ENCODE measurements at regions not wholly inside any gene's neighbourhood (a gene's known extent, or its start where the extent isn't known, plus 50 kb on each side); places are given as distances from the start of the nearest gene placed in this dataset.

DNA sequence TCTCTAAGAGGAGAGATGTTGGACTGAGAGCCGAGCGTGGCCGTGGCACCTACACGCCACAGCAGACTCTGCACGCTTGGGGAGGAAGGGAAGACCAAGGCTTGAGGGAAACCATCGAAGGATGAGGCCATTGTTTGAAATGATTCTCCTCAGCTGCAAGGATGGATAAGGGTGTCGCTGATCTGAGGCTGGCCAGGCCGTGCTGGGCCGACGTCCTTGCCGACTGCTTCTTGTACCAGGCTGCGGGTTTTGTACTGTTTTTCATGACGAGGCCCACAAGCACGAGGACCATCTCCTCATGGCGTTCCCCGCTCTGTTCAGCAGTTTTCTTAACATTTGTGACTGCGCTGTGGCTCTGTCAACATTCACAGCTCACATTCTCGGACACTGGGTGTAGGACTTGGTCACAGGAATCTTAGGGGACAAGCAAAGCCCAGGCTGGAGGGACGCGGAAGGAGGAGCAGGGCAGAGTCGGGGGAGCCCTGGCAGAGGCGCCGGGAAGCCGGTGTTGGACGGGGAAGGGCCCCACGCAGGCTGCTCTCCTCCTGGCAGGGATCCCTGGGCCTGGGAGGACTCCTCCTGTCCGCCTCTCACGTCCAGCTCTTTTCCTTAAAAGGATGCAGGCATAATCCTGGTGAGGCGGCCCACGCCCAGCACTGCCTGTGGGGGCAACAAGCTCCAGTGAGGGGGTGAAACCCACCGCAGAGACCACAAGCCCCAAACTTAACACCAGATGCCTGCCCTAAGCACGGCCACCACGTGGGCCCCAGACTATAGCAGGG is 259.0 kb upstream of the SALL3 start:
- FAIRE-seq = no peak

DNA sequence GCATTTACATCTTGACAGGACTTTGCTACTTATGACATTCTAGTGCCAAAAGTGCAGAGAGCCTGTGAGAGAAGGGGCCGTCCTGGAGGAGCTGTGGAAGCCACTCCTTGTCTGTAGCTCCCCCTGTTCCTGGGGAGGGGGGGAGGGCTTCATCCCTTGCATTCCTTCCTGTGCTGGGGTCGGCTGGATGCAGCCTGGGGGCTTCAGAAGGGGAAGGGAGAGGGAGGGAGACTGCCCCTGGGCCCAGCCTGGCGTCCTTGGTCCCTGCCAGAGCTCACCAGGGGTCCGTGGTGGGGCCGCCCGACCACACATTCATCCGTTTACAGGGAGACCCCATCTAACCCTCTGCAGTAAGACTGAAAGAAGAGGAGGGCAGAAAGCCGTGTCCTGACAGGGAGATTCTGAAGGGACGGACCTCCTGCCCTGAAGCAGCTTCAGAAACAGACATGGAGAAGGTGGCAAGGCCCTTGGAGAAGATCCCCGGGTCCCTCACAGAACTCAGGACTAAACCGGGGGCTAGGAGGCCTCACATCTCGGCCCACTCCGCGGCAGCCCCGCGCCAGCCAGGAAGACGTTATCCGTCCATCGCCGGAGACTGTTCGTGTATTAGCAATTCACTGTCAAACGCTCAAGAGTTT is 258.3 kb upstream of the SALL3 start:
- no peak for FAIRE-seq

DNA sequence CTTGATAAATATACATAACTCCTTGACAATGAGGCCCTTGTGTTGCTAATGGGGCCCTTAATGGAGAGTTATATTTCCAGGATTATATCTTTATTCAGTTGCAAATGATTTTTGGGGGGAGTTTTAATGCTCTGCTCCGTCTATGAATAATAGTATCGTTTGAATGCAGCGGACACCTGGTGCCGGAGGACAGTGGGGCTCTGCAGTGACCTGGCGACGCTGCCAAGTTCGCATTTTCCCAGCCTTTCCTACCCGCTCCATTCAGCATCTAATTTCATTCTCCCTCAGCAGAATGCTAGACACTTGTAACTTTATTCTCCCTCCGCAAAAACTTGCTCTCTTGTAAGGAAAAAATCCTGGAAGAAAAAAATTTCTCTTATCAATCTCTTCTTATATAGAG is 257.6 kb upstream of the SALL3 start:
- FAIRE-seq = no peak

DNA sequence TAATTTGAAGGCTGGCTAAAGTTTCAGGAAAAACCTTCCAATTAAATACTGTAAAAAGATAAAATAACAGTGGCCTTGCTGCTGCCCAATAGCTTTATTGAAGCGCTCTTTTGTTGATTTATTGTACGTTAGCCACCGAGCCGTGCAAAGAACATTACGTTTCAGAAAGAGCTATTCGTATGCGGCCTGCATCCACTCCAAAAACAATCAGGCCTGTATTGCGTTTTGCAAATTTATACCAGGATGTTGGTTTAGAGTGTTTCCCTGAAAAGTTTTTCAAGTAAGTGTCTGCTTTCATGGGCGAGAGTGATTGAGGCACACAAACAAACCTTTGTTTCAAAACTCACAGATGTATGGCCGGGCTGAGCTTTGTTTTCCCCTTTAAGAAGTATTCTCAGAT is 257.2 kb upstream of the SALL3 start:
- FAIRE-seq = no peak

DNA sequence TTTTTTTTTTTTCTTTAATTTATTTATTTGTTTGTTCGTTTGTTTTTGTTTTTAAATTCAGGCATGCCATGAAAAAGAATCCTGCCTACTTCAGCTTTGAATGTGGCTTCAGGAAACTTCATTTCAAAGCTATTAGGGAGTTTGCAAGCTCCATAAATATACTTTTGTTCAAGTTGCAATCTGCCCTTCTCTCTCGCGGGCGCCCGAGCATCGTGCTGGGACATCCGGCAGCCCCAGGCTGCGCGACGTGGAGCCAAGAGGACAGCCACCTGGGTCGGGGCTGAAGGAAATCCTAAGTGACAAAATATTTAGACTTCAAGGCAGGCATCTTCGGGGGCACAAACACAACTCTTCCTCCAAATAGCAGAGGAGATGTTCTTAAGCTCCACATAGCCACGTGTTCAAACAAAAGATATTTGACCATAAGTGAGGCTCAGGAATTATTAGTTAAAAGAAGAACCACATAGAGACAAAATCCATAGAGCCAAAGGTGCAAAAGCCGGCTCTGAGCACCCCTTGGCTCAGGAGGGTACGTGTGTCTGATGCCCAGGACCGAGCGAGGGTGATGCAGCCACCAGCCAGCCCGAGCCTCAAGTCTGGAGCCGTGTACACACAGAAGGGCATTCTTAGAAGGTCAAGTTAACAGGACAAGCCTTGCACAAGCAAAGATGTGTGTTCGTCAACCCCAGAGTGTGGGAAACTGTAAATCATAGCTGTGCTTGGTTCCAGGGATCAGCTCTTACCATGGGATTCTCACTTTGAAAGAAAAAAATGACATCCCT is 256.5 kb upstream of the SALL3 start:
- no peak for FAIRE-seq

DNA sequence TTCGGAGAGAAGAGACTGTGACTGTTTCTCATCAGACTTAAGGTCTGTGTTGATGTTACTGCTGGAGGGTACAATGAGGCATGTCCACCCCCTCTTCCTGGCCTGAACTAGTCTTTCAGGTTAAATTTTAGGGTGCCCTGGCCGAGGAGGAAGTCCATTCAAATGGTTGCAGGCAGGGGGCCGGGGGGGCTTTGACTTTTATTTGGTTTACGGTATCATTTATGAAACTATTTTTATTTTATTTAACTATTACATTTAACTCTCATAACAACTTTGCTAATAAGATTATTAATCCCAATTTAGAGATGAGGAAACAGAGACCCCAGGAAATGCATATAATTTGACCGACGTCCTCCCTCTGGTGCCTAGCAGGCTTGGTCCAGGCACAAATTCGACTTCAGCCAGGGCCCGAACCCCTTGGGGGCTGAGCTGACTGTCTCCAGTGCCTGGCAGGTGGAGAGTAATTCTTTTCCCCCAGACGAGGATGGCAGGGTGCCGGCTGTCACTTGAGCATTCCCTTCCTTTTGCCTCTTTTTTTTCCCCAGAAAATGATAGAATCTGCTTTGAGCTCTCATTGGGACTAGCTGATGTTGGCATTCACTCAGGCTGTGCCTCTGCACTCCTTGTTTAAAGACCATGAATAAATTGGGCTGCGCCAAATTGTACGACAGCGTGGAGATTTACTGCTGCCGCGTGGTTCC is 255.3 kb upstream of the SALL3 start:
- FAIRE-seq = no peak

DNA sequence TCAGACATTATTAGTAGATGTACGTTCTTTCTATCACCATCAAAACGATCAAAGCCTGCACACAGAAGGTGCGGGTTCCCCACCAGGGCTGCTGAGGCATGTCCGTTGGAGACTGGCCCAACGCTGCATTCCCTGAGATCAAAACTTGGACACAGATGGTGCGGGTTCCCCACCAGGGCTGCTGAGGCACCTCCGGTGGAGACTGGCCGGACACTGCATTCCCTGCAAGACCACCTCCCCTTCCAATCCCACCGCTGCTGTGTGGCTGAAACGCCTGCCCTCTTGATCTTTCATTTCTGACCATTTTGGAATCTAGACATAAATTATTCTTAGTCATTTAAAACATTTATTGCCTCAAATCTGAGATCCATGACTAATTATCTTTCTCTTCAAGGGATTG is 254.2 kb upstream of the SALL3 start:
- FAIRE-seq = no peak

DNA sequence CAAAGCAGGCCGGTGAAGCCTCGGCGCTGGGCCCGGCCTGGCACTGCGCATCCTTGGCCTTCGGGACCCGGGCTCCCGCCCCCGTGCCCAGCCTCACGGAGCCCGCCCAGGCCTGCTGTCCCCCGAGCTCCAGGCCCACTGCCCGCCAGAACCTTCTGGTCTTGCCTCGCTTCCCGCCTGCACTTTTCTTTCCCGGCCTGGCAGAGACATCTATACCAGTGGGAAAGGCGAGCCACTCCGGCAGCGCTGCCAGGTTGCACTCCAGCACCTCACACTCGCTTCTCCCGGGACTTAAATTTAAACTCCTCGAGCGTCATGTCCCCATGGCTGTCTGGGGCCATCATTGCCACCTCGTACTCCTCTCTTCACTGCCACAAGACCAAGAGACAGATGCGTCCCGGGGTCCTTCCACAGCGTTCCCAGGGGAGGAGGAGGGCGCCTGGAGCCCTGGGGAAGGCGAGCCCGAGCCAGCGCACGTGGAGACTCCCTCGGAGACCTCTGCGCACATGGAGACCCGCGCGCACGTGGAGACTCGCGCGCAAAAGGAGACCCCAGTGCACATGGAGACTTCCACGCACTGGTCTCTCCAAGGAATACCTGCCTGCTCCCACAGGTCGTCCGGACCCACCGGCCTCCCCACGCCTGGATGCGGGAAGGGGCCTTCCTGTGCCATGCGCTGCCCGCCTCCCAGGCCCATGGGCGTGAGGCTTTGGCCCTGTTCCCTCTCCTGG is 253.1 kb upstream of the SALL3 start:
- no peak for FAIRE-seq

DNA sequence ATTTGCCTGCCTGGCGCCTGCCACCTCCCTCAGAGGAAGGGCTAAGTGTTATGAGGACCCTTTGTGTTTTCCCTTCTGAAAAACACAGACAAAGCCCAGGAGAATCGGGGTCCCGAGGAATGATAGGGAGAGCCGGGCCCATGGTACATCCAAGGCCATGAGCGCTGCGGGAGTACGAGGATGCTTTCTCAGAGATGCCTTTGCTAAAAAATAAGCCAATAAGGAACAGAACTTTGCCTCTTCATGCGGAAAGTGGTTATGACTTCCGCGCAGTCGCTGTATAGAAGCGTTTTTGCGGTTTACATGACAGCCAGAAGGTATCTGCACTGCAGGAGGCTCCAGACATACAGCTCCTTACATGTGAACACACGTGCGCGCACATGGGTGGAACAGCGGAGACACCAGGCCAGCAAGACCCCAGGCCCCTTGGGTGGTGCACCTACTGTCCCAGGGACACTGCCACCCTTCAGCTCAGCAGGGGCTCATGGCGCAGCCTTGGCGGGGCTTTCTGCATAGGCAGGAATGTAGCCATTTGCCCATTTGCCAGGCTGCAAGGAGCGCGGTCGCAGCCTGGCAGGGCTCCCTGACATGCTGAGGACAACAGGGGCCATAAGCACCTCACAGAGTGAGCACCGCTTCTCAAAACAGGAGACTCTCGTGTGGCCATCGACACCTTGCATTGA is 252.4 kb upstream of the SALL3 start:
- FAIRE-seq = no peak

DNA sequence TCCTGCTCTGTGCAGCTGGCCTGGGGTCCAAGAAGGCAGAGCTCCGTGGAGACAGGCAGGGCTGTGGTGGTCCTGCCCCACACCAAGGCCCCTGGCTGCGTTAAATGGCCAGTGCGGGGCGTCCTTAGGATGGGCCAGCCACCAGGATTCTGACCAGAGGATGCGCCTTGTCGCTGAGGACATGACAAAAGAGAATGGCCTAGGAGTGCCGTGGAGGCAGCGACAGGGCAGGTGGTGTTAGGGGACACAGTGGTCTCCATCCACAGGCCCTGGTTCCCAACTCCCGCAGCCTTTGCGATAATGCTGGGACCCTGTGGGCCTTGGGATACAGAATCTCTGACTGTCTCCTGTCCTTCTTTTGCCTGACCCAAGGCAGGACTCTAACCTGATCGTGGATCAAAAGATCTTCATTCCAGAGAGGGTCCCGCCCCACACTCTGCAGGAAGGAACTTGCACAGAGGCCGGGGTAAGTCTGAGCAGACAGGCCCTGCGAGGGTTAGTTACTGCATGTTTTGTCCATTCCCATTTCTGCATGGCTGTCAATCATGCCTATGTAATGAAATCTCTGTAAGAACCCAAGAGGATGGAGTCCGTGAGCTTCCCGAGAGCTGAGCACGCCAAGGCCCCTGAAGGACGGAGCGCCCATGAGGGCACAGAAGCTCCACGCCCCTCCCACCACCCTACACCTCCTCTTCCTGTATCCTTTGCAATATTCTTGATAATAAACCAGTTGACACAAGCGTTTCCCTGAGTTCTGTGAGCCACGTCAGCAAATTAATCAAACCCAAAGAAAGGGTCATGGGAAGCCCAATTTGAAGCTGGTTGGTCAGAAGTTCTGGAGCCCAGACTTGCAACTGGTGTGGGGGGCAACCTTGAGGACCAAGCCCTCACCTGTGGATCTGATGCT is 251.5 kb upstream of the SALL3 start:
- FAIRE-seq = no peak

DNA sequence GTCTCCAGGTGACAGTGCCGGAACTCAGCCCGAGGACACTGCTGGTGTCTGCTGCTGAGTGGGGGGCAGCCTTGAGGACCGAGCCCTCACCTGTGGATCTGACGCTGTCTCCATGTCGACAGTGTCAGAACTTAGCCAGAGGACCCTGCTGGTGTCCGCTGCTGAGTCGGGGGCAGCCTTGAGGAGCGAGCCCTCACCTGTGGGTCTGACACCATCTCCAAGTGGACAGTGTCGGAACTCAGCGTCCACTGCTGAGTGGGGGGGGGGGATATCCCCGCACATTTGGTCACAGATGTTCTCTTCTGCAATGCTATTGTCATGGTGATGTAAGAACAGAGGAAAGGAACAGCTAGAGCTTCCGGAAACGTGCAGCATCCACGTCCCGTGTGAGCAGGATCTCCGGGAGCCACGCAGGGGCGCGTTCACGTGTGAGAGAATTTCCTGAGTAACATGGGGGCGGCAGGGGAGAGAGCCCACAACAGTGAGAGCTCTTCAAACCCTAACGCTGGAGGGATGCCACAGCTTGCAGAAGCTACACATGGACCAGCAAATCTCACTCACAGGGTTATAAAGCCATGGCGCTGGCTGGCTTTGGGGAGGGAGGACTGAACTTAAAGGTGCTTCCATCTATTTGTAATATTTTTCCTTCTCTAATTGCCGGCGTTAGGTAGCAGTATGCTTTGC is 250.7 kb upstream of the SALL3 start:
- FAIRE-seq = no peak

DNA sequence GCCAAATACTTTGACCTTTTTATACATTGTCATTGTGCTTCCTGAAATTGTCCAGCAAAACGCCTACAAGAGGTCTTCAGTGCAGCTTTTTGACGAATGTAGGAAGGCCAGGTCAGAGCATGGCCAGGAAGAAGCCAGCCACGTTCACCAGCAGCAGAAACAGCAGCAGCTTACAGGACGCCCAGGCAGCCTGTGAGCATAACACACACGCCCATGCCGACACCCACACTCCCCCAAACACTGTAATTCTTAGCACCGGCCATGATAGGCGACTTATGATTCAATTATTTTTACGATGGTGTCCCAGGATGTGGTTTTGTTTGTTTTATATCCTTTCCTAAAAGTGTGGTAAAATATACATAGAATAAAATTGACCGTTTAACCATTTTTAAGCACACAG is 249.1 kb upstream of the SALL3 start:
- FAIRE-seq = no peak

DNA sequence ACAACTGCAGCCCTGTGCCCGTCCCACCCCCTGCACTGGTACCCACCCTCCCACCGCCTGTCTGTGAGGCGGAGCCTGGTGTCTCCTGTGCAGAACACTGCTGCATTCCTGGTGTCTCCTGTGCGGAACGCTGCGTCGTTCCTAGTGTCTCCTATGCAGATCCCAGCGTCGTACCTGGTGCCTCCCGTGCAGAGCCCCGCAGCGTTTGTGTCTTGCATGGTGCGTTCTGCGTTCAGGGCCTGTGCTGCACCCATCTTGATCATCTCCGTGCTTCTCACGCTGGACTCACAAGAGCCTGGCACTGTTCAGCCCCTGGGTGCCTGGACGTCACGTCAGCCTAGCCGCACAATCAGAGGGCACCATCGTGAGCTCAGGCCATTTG is 248.6 kb upstream of the SALL3 start:
- no peak for FAIRE-seq

DNA sequence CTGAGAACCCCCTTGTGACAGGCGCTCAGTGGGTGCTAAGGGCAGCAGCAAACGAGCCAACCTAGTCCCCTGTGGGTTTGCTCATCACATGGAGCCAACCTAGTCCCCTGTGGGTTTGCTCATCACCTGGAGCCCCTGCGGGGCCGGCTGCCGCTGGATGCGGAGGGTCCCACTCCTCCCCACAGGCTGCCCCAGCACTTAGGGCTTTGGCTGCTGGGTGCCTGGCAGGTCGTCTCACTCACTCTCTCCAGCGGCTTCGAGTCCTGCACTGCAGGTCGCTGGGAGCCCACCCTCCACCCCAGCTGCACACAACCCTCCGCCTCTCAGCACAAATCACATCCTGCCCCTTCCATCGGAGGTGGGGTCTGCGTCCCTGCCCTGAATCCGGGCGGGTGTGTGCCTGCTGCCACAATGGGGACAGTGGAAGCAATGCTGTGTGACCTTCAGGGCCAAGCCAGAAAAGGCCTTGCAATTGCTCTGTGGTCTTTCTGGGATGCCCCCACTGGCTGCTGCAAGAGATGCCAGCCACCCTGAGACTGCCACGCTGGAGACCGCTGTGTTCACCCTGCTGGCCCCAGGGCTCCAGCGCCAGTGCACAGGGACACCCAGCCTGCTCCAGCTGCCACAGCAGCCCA is 248.1 kb upstream of the SALL3 start:
- no peak for FAIRE-seq

DNA sequence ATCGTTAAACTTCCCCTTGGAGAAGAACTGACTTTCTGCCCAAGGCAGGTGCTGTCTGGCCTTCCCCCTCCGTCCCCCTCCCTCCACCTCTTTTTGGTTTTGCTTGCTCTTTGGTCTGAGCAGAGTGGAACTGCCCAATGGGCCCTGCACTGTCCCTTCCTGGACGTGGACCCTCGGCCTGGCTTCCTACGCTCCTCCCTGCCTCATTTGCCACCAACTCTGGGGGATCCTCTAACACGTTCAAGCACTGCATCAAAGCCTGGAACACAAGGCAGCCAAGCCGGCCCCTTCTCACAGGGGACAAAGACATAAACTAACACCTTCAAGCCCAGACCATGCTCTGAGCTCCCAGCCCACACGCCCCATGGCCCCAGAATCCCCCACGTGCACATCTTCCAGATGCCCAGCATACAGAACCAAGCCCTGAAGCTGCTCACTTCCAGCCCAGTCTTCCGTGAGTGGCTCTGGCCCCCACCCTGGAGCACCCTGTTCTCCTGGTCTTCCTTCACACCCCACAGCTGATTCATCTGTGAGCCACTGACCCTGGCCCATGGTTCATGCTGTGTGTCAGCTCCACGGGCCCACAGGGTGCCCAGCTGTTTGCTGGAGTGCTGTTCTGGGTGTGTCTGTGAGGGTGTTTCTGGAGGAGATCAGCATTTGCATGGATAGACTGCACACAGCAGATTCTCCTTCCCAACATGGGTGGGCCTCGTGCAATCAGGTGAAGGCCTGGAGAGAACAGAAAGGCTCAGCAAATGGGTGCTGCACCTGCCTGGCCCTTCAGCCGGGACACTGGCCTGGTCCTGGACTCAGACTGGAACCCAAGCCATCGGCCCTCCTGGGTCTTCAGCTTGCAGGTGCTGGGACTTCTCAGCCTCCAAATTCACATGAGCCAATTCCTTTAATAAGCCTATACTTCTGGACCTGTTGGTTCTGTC is 247.1 kb upstream of the SALL3 start:
- FAIRE-seq = no peak

DNA sequence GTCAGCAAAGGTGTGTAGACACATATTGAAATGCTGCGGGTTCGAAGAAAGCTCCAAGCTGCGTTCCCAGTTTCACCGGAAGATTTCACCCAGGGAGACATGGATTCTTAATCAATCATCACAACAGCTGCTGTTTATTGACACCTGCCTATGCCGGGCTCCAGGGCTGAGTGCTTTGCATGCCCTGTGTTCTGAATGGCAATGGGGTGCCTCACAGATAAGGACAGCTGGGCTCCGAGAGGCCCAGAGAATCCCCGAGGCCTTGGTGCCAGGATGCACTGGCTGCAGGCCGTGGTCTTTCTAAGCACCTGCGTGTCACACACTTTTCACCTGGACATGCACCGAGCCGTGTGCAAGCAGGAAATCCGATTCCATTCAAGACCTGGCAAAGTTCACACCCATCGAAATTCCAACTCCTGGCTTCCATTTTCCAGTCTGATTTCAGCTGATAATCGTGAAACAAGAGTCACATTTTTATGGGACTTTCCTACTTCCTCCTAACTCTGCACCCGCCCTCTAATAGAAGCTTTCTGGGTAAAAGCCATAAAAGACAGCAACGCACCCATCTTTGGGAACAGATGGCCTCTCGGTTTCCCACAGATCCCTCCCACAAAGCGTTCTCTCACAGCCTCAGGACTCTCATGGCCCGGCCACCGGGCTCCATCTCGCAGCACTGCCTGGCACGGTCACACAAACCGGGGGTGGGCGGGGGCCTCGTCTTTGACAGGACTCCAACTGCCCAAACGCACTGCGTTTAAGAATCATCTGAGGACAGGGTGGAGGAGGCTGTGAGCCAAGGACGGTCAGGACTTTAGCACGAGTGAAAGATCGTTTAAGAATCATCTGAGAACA is 245.6 kb upstream of the SALL3 start:
- FAIRE-seq = no peak

DNA sequence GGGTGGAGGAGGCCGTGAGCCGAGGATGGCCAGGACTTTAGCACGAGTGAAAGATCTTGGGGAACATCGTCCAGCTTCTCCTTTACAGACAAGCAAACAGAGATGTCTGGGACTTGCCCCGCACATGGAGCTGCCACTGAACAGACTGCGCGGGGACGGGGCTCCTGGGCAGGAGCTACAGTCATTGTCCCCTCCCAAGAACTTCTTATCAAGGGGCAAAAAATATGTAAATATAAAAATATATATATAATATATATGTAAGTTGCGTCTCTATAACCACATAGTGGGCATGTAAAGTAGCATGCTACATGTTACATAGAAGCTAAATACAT is 245.0 kb upstream of the SALL3 start:
- FAIRE-seq = no peak
